Tibial nerve (tissue), 3 donors: ENCODE measurements at regions not wholly inside any gene's neighbourhood (a gene's known extent, or its start where the extent isn't known, plus 50 kb on each side); places are given as distances from the start of the nearest gene placed in this dataset.

Source experiments
- CTCF ChIP-seq, 5 experiments: fragments of 200-600 bp in 3 of 5; fragments of 450-650 bp in 2 of 5; sonication (generic) in 3 of 5; IDR thresholded peaks; one replicate each; pipeline ENCODE4 v1.5.1; 2016 to 2019; ENCODE audit warnings: antibody characterized with exemption in 5 of 5, mild to moderate bottlenecking in 3 of 5, moderate library complexity in 2 of 5
- POLR2A ChIP-seq, 2 donors: fragments of 450-650 bp; IDR thresholded peaks; one replicate each; pipeline ENCODE4 v1.6.1; 2017; ENCODE audit warnings: antibody characterized with exemption in 2 of 2, mild to moderate bottlenecking in 2 of 2, moderate library complexity in 2 of 2

GRCh38 chr16:61575617-61576016 is 460.6 kb downstream of the CDH8 start:
- TF ChIP-seq CTCF (IDR thresholded peaks at IDR 0.05) (no peak), POLR2A (IDR thresholded peaks at IDR 0.05) (no peak)
